Keratinocyte (primary cell): ENCODE measurements at regions not wholly inside any gene's neighbourhood (a gene's known extent, or its start where the extent isn't known, plus 50 kb on each side); places are given as distances from the start of the nearest gene placed in this dataset.

Source experiments
- CTCF ChIP-seq, 3 experiments: IDR thresholded peaks in 1 of 3; conservative IDR thresholded peaks in 1 of 3; optimal IDR thresholded peaks in 1 of 3; 2 replicates in 2 of 3; 3 replicates in 1 of 3; pipeline versions ENCODE3 to v1.5.1; 2011; ENCODE audit warnings: low read length in 3 of 3, mild to moderate bottlenecking in 3 of 3, moderate library complexity in 2 of 3, control low read depth in 1 of 3, inconsistent platforms in 1 of 3; ENCODE audit not compliant: insufficient read depth in 2 of 3; ENCODE audit errors: extremely low read depth in 1 of 3
- EZH2 ChIP-seq: IDR thresholded peaks from one replicate; pipeline ENCODE4 v1.6.1; 2012; ENCODE audit warnings: inconsistent platforms, mild to moderate bottlenecking, low read length, moderate library complexity

GRCh38 chr2:41622301-41622700, 425.5 kb upstream of the PKDCC start:
- TF ChIP-seq CTCF (optimal IDR thresholded peaks at IDR 0.05 in 1 of 3, IDR thresholded peaks at IDR 0.05 in 1 of 3, conservative IDR thresholded peaks at IDR 0.05 in 1 of 3; ENCODE audit: extremely low read depth in 1 of 3, insufficient read depth in 2 of 3, low read length in 3 of 3) (no peak), EZH2 (no peak)
